HEK293T (cell line): ENCODE measurements at regions not wholly inside any gene's neighbourhood (a gene's known extent, or its start where the extent isn't known, plus 50 kb on each side); places are given as distances from the start of the nearest gene placed in this dataset.

Experiments used
- CTCF ChIA-PET: fragments of 350-600 bp; formaldehyde crosslinking; extraction: SDS; loops from one replicate; lab custom pipeline; 2021; ENCODE audit warnings: antibody characterized with exemption, inconsistent platforms; lab: Yijun Ruan, JAX
- POLR2A ChIA-PET: fragments of 350-600 bp; formaldehyde crosslinking; extraction: SDS; loops from one replicate; lab custom pipeline; 2020; ENCODE audit warnings: antibody characterized with exemption, inconsistent platforms; lab: Yijun Ruan, JAX
- DNase-seq: peaks from one replicate; pipeline ENCODE4 v3.0.0; 2012; ENCODE audit warnings: mixed read lengths; ENCODE audit errors: extremely low spot score
- ARNT ChIP-seq: fragments of 450-650 bp; IDR thresholded peaks from 2 replicates; pipeline ENCODE4 v1.6.1; 2017; ENCODE audit warnings: mild to moderate bottlenecking
- BHLHE40 ChIP-seq: fragments of 450-650 bp; IDR thresholded peaks from 2 replicates; pipeline ENCODE4 v1.6.1; 2016; ENCODE audit warnings: mild to moderate bottlenecking, moderate library complexity, borderline replicate concordance
- CTBP1 ChIP-seq: fragments of 450-650 bp; IDR thresholded peaks from 2 replicates; pipeline ENCODE4 v1.6.1; 2016; ENCODE audit warnings: borderline replicate concordance
- ELF4 ChIP-seq: fragments of 450-650 bp; IDR thresholded peaks from 2 replicates; pipeline ENCODE4 v1.6.1; 2017; ENCODE audit warnings: antibody characterized with exemption
- FOXA1 ChIP-seq: fragments of 450-650 bp; IDR thresholded peaks from 2 replicates; pipeline ENCODE4 v1.6.1; 2016; ENCODE audit warnings: mild to moderate bottlenecking
- FOXK2 ChIP-seq: fragments of 450-650 bp; IDR thresholded peaks from 2 replicates; pipeline ENCODE4 v1.6.1; 2016; ENCODE audit warnings: mild to moderate bottlenecking
- FOXM1 ChIP-seq: fragments of 450-650 bp; IDR thresholded peaks from 2 replicates; pipeline ENCODE4 v1.6.1; 2017; ENCODE audit warnings: mild to moderate bottlenecking, borderline replicate concordance
- HDGF ChIP-seq: fragments of 450-650 bp; IDR thresholded peaks from 2 replicates; pipeline ENCODE4 v1.6.1; 2017; ENCODE audit warnings: antibody characterized with exemption, borderline replicate concordance
- L3MBTL2 ChIP-seq: fragments of 450-650 bp; conservative IDR thresholded peaks from 2 replicates; pipeline ENCODE4 v1.6.1; 2016; ENCODE audit warnings: mild to moderate bottlenecking
- LEF1 ChIP-seq: fragments of 450-650 bp; IDR thresholded peaks from 2 replicates; pipeline ENCODE4 v1.6.1; 2017; ENCODE audit warnings: mild to moderate bottlenecking, borderline replicate concordance
- NFRKB ChIP-seq: fragments of 450-650 bp; IDR thresholded peaks from 2 replicates; pipeline ENCODE4 v1.6.1; 2016; ENCODE audit warnings: mild to moderate bottlenecking, moderate library complexity
- PKNOX1 ChIP-seq: fragments of 450-650 bp; IDR thresholded peaks from 2 replicates; pipeline ENCODE4 v1.6.1; 2016
- SP1 ChIP-seq: fragments of 450-650 bp; IDR thresholded peaks from 2 replicates; pipeline ENCODE4 v1.6.1; 2017
- SUZ12 ChIP-seq: fragments of 450-650 bp; IDR thresholded peaks from 2 replicates; pipeline ENCODE4 v1.6.1; 2016; ENCODE audit warnings: mild to moderate bottlenecking
- TARDBP ChIP-seq: fragments of 450-650 bp; IDR thresholded peaks from 2 replicates; pipeline ENCODE4 v1.6.1; 2016
- ZNF384 ChIP-seq: fragments of 450-650 bp; IDR thresholded peaks from 2 replicates; pipeline ENCODE4 v1.6.1; 2016

GRCh38 chr7:130874071-130874915, 140.3 kb upstream of the KLF14 start:
- POLR2A ChIA-PET = interaction anchor here (1.0 kb wide), 1 partner anchor 8 kb away, joined by 4 read pairs; no protein-coding TSS in a partner anchor
- CTCF ChIA-PET = interaction anchor here (0.6 to 1.5 kb wide), 5 partner anchors 8 to 164 kb away, joined by 3 to 4 read pairs (median 3); no protein-coding TSS in a partner anchor
- TF ChIP-seq L3MBTL2 = no peak
- no peak for TF ChIP-seq HDGF
- no peak for TF ChIP-seq ELF4
- no peak for DNase-seq

GRCh38 chr7:130875265-130875741, 141.3 kb upstream of the KLF14 start:
- DNase-seq = peak; percentile 74
- TF ChIP-seq SP1 = no peak
- TF ChIP-seq FOXA1 = no peak
- TF ChIP-seq ELF4 = no peak
- no peak for TF ChIP-seq ARNT
- no peak for TF ChIP-seq HDGF
- TF ChIP-seq LEF1 = no peak
- TF ChIP-seq BHLHE40 = no peak
- no peak for TF ChIP-seq L3MBTL2
- TF ChIP-seq FOXM1 = no peak
- TF ChIP-seq CTBP1 = no peak
- TF ChIP-seq SUZ12 = no peak
- no peak for TF ChIP-seq FOXK2
- TF ChIP-seq ZNF384 = no peak
- ChIA-PET CTCF (interaction anchor here (0.5 to 1.5 kb wide), 8 partner anchors 9 to 1522 kb away, joined by 3 to 4 read pairs (median 3); no protein-coding TSS in a partner anchor), POLR2A (interaction anchor here (1.0 kb wide), 1 partner anchor 9 kb away, joined by 4 read pairs; no protein-coding TSS in a partner anchor)

GRCh38 chr7:130875901-130876300, 141.9 kb upstream of the KLF14 start:
- no peak for DNase-seq
- POLR2A ChIA-PET = no interaction called here
- TF ChIP-seq CTBP1 = no peak
- TF ChIP-seq BHLHE40 = no peak
- TF ChIP-seq ELF4 = no peak
- CTCF ChIA-PET = interaction anchor here (0.5 to 1.5 kb wide), 8 partner anchors 10 to 1522 kb away, joined by 3 to 4 read pairs (median 3); no protein-coding TSS in a partner anchor

- ChIA-PET POLR2A (no interaction called here), CTCF (interaction anchor here (1.0 kb wide), 1 partner anchor 20 kb away, joined by 3 read pairs; no protein-coding TSS in a partner anchor)
- TF ChIP-seq CTBP1 = no peak
- TF ChIP-seq ARNT = no peak
- TF ChIP-seq FOXK2 = no peak
- no peak for TF ChIP-seq SP1
- TF ChIP-seq PKNOX1 = no peak
- TF ChIP-seq ZNF384 = no peak
- no peak for TF ChIP-seq SUZ12
- TF ChIP-seq HDGF = no peak
- TF ChIP-seq FOXA1 = no peak
- no peak for TF ChIP-seq LEF1
- no peak for TF ChIP-seq TARDBP
- no peak for TF ChIP-seq NFRKB
- DNase-seq = no peak
Observed at GRCh38 chr7:130877236-130877990, 143.4 kb upstream of the KLF14 start.

GRCh38 chr7:130877991-130878305, 143.9 kb upstream of the KLF14 start:
- ChIA-PET CTCF (interaction anchor here (1.0 kb wide), 1 partner anchor 19 kb away, joined by 3 read pairs; no protein-coding TSS in a partner anchor), POLR2A (no interaction called here)
- no peak for TF ChIP-seq LEF1
- no peak for TF ChIP-seq NFRKB
- TF ChIP-seq ZNF384 = no peak
- no peak for TF ChIP-seq L3MBTL2
- no peak for TF ChIP-seq ELF4
- no peak for TF ChIP-seq FOXK2
- TF ChIP-seq CTBP1 = no peak
- no peak for TF ChIP-seq HDGF
- no peak for TF ChIP-seq PKNOX1
- TF ChIP-seq TARDBP = no peak
- TF ChIP-seq SUZ12 = no peak
- no peak for TF ChIP-seq SP1
- no peak for TF ChIP-seq FOXM1
- no peak for DNase-seq

GRCh38 chr7:130878785-130879184, 144.8 kb upstream of the KLF14 start:
- ChIA-PET CTCF (no interaction called here), POLR2A (no interaction called here)
- TF ChIP-seq FOXK2 = no peak
- DNase-seq = no peak
